GM18907 (cell line): ENCODE measurements at regions not wholly inside any gene's neighbourhood (a gene's known extent, or its start where the extent isn't known, plus 50 kb on each side); places are given as distances from the start of the nearest gene placed in this dataset.

ENCODE experiments used
- ATAC-seq: cut with Tn5 transposase; IDR thresholded peaks from one replicate; pipeline ENCODE4 v1.9.1; 2021; ENCODE audit warnings: mild to moderate bottlenecking, moderate library complexity; ENCODE audit not compliant: unreplicated experiment

- ATAC-seq, result no peak
Observed at GRCh38 chr18:5601188-5601624, 57.4 kb upstream of the EPB41L3 start.

- ATAC-seq, result no peak
Observed at GRCh38 chr18:5600378-5601071, 56.7 kb upstream of the EPB41L3 start.

GRCh38 chr18:5596585-5596984 lies 52.8 kb upstream of the EPB41L3 start:
- ATAC-seq, result no peak
